CD14-positive monocyte (primary cell): ENCODE measurements at regions not wholly inside any gene's neighbourhood (a gene's known extent, or its start where the extent isn't known, plus 50 kb on each side); places are given as distances from the start of the nearest gene placed in this dataset.
A peak's percentile ranks its signal among the peaks of the same experiment; 100 is the strongest.

ENCODE experiments used
- DNase-seq, 3 donors: peaks; one replicate each; pipeline ENCODE4 v3.0.0-alpha.2; 2011 to 2022
- H2AFZ ChIP-seq: 2 replicates; pipeline ENCODE4 v1.6.0; 2012; ENCODE audit warnings: mild to moderate bottlenecking, low read depth, low read length, inconsistent platforms; ENCODE audit not compliant: insufficient read depth, poor library complexity, severe bottlenecking
- H3K27ac ChIP-seq, 2 donors: 1 replicate in 1 of 2; 2 replicates in 1 of 2; pipeline ENCODE4 v1.5.1; 2012 to 2013; ENCODE audit warnings: low read length in 2 of 2, control low read depth in 1 of 2, inconsistent platforms in 1 of 2, low read depth in 1 of 2, mild to moderate bottlenecking in 1 of 2
- H3K27me3 ChIP-seq, 2 donors: one replicate each; pipeline versions ENCODE4 v1.6.0 to v1.6.1; 2011 to 2013; ENCODE audit warnings: low read length in 2 of 2; ENCODE audit not compliant: control insufficient read depth in 2 of 2, insufficient read depth in 2 of 2
- H3K36me3 ChIP-seq, 2 donors: replicated peaks in 1 of 2; 1 replicate in 1 of 2; 2 replicates in 1 of 2; pipeline versions ENCODE4 v1.5.1 to v1.6.1; 2012 to 2013; ENCODE audit warnings: low read length in 2 of 2, control low read depth in 1 of 2, inconsistent platforms in 1 of 2, mild to moderate bottlenecking in 1 of 2; ENCODE audit not compliant: insufficient read depth in 2 of 2, control insufficient read depth in 1 of 2
- H3K4me1 ChIP-seq, 2 donors: 1 replicate in 1 of 2; 2 replicates in 1 of 2; pipeline versions ENCODE4 v1.5.1 to v1.6.1; 2012 to 2013; ENCODE audit warnings: low read length in 2 of 2, control low read depth in 1 of 2, inconsistent platforms in 1 of 2, mild to moderate bottlenecking in 1 of 2, moderate library complexity in 1 of 2; ENCODE audit not compliant: insufficient read depth in 2 of 2, control insufficient read depth in 1 of 2
- H3K4me2 ChIP-seq: replicated peaks from 2 replicates; pipeline ENCODE3; 2012; ENCODE audit warnings: low read length, moderate library complexity, mild to moderate bottlenecking; ENCODE audit not compliant: poor library complexity, severe bottlenecking; ENCODE audit errors: extremely low read depth
- H3K4me3 ChIP-seq, 3 experiments: fragments of 200-600 bp in 1 of 3; sonication (generic) in 1 of 3; replicated peaks in 1 of 3; 1 replicate in 2 of 3; 2 replicates in 1 of 3; pipeline ENCODE4 v1.5.1; 2011 to 2013; ENCODE audit warnings: low read length in 3 of 3, mild to moderate bottlenecking in 3 of 3, control low read depth in 2 of 3, low read depth in 2 of 3, inconsistent platforms in 1 of 3, moderate library complexity in 1 of 3
- H3K79me2 ChIP-seq: 2 replicates; pipeline ENCODE4 v1.6.0; 2012; ENCODE audit warnings: mild to moderate bottlenecking, control low read depth, inconsistent platforms, low read length, moderate library complexity; ENCODE audit not compliant: insufficient read depth
- H3K9ac ChIP-seq: 2 replicates; pipeline ENCODE4 v1.6.0; 2017; ENCODE audit warnings: low read length, mild to moderate bottlenecking; ENCODE audit not compliant: insufficient read depth, poor library complexity, severe bottlenecking
- H3K9me3 ChIP-seq, 2 donors: replicated peaks in 1 of 2; 1 replicate in 1 of 2; 2 replicates in 1 of 2; pipeline versions ENCODE4 v1.5.1 to v1.6.1; 2012 to 2013; ENCODE audit warnings: low read length in 2 of 2, control low read depth in 1 of 2; ENCODE audit not compliant: control insufficient read depth in 1 of 2, insufficient read depth in 1 of 2
- H4K20me1 ChIP-seq: 2 replicates; pipeline ENCODE4 v1.6.0; 2012; ENCODE audit warnings: mild to moderate bottlenecking, low read length, control low read depth, moderate library complexity; ENCODE audit not compliant: insufficient read depth
- H3K27ac Mint-ChIP-seq, 7 donors: one replicate each; pipeline ENCODE4 v1.8.0; 2020; ENCODE audit warnings: mild to moderate bottlenecking in 7 of 7, mixed read lengths in 7 of 7, moderate library complexity in 6 of 7, inconsistent platforms in 2 of 7
- H3K27me3 Mint-ChIP-seq, 3 donors: one replicate each; pipeline ENCODE4 v1.8.0; 2021 to 2022; ENCODE audit warnings: low read depth in 3 of 3, mild to moderate bottlenecking in 3 of 3, mixed read lengths in 3 of 3, moderate library complexity in 3 of 3, inconsistent platforms in 1 of 3
- H3K36me3 Mint-ChIP-seq, 2 donors: one replicate each; pipeline ENCODE4 v1.8.0; 2020; ENCODE audit warnings: mixed read lengths in 2 of 2, inconsistent platforms in 1 of 2, mild to moderate bottlenecking in 1 of 2
- H3K4me1 Mint-ChIP-seq: one replicate; pipeline ENCODE4 v1.8.0; 2020; ENCODE audit warnings: mild to moderate bottlenecking, mixed read lengths
- H3K4me3 Mint-ChIP-seq, 2 donors: one replicate each; pipeline ENCODE4 v1.8.0; 2020; ENCODE audit warnings: mild to moderate bottlenecking in 2 of 2, mixed read lengths in 2 of 2, moderate library complexity in 1 of 2
- H3K9me3 Mint-ChIP-seq, 7 donors: one replicate each; pipeline ENCODE4 v1.8.0; 2020 to 2022; ENCODE audit warnings: mixed read lengths in 7 of 7, mild to moderate bottlenecking in 6 of 7, moderate library complexity in 6 of 7, inconsistent platforms in 2 of 7
- WGBS: methylation state at CpG from one replicate; pipeline ENCODE4 v1.1.5; 2013; ENCODE audit warnings: missing lambda C conversion rate; ENCODE audit not compliant: insufficient coverage; 5-methylcytosine and 5-hydroxymethylcytosine counted together
- intact Hi-C, 2 donors: fragments of 100-400 bp; cut with micrococcal nuclease; formaldehyde crosslinking; loops; one replicate each; pipeline versions ENCODE4 v1.15.0 to v1.15.1; 2023
- TF ChIP-seq, protein P1 (sequence below): fragments of 200-600 bp; IDR thresholded peaks from one replicate; pipeline ENCODE4 v1.8.0; 2022; ENCODE audit warnings: antibody characterized with exemption, mild to moderate bottlenecking

DNA sequence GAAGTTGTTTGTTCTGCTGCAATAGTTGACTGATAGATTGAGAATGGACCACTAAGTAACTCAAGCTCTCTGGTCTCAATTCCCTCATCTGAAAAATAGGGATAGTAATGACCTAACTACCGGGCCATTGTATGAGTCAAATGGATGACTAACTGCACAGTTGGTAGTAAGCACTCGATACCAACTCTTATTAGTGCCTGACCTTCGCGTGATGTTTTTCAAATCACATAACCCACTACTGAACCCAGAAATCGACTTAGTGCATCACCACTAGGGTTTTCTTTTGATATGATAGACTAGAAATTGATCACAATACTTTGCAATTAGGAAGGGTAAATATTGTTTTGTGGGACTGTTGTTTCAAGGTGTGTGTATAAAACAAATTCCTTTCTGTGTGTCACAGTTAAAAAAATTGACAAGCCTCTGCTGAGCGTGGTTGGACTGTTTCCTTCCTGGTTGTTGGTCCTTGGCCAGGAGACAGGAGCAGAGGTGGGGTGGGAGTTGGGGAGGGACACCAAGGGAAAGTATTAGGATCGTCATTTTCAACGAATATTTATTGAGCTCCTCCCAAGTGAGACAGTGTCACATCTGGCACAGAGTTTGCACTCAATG is 54.0 kb upstream of the LRP8 start:
- intact Hi-C loops, result loop anchor here in 1 of 2 donors (5.0 kb wide), 1 partner anchor 90 kb away; no protein-coding TSS in a partner anchor
- no peaks in the 10 kb centered on the region for H3K4me1 Mint-ChIP-seq
- H3K36me3 ChIP-seq, result no peaks in the 10 kb centered on the region
- DNase-seq, result no peak
- no peak overlapping the region for H3K27ac Mint-ChIP-seq
- H3K27ac ChIP-seq, result no peak overlapping the region
- no peaks in the 10 kb centered on the region for H3K27me3 ChIP-seq
- peaks cover 4 to 17% (median 6%) of the 10 kb centered on the region in 3 donors for H3K27me3 Mint-ChIP-seq
- no peak overlapping the region for H3K4me2 ChIP-seq
- H3K36me3 Mint-ChIP-seq, result no peaks in the 10 kb centered on the region
- no peak overlapping the region for H3K9ac ChIP-seq
- 20% methylated on average over 1 of the region's 8 CpGs for WGBS
- no peak overlapping the region for H3K4me3 ChIP-seq
- H3K79me2 ChIP-seq, result no peaks in the 10 kb centered on the region
- no peak overlapping the region for H2AFZ ChIP-seq
- peaks cover 0 to 5% (median 2%) of the 10 kb centered on the region in 7 donors for H3K9me3 Mint-ChIP-seq
- TF ChIP-seq, protein P1, sequence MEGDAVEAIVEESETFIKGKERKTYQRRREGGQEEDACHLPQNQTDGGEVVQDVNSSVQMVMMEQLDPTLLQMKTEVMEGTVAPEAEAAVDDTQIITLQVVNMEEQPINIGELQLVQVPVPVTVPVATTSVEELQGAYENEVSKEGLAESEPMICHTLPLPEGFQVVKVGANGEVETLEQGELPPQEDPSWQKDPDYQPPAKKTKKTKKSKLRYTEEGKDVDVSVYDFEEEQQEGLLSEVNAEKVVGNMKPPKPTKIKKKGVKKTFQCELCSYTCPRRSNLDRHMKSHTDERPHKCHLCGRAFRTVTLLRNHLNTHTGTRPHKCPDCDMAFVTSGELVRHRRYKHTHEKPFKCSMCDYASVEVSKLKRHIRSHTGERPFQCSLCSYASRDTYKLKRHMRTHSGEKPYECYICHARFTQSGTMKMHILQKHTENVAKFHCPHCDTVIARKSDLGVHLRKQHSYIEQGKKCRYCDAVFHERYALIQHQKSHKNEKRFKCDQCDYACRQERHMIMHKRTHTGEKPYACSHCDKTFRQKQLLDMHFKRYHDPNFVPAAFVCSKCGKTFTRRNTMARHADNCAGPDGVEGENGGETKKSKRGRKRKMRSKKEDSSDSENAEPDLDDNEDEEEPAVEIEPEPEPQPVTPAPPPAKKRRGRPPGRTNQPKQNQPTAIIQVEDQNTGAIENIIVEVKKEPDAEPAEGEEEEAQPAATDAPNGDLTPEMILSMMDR, result no peak
- no peak overlapping the region for H3K4me3 Mint-ChIP-seq
- no peaks in the 10 kb centered on the region for H3K9me3 ChIP-seq
- no peaks in the 10 kb centered on the region for H4K20me1 ChIP-seq
- H3K4me1 ChIP-seq, result no peaks in the 10 kb centered on the region

DNA sequence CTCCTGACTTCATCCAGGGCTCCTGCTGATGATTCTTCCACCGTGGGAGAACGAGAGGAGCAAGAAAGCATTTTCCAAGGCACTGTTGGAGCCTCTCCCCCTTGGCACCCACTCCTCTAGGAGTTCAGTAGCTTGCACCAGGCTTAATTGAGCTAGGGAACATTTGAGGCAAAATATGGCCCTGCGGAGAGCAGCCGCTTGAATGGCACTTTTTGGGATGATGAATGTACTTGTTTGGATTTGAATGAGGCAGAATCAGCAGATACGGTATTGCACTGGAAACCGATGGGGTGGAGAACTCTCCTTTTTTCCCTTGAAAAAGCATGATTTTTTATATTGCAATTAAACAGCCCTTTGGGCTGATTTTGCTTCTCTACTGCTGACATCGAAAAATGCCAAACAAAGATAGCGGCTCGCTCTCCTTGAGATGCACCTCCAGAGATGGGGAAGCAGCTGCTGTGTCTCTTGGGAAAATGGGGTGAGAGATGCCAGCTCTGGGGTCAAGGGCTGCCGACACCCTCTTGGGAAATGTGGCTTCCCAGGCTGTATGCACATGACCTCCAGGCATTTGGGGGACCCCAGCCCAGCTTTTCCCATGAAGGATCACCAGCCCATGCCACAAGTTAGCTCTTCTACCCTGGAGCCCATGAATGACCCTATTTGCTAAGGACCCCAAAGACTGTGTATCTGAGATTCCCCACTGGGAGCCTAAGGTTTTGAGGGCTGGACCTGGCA is 55.4 kb upstream of the LRP8 start:
- Mint-ChIP-seq H3K4me1 (no peaks in the 10 kb centered on the region), H3K27me3 (peaks cover 4 to 17% (median 6%) of the 10 kb centered on the region in 3 donors), H3K4me3 (no peak overlapping the region), H3K27ac (peak overlapping the region in 1 of 7 donors; percentile 52), H3K36me3 (no peaks in the 10 kb centered on the region), H3K9me3 (peaks cover 0 to 11% (median 3%) of the 10 kb centered on the region in 7 donors)
- WGBS, result 93% methylated on average over 4 of the region's 10 CpGs
- no peaks in the 10 kb centered on the region for H3K27me3 ChIP-seq
- H3K27ac ChIP-seq, result no peak overlapping the region
- no peak overlapping the region for H3K4me2 ChIP-seq
- no peaks in the 10 kb centered on the region for H3K79me2 ChIP-seq
- no peaks in the 10 kb centered on the region for H3K4me1 ChIP-seq
- intact Hi-C loops, result loop anchor here in 1 of 2 donors (5.0 kb wide), 1 partner anchor 91 kb away; no protein-coding TSS in a partner anchor
- H3K4me3 ChIP-seq, result no peak overlapping the region
- no peaks in the 10 kb centered on the region for H3K36me3 ChIP-seq
- no peak overlapping the region for H3K9ac ChIP-seq
- H2AFZ ChIP-seq, result no peak overlapping the region
- peaks cover 0 to 4% of the 10 kb centered on the region in 2 donors for H3K9me3 ChIP-seq
- no peak for DNase-seq
- TF ChIP-seq, protein P1, result no peak
- no peaks in the 10 kb centered on the region for H4K20me1 ChIP-seq
